Omental fat pad (tissue), 3 donors: ENCODE measurements at regions not wholly inside any gene's neighbourhood (a gene's known extent, or its start where the extent isn't known, plus 50 kb on each side); places are given as distances from the start of the nearest gene placed in this dataset.

ENCODE experiments used
- ATAC-seq: fragments of 150-250 bp; one replicate; pipeline ENCODE4 v1.9.1; 2016; ENCODE audit warnings: mild to moderate bottlenecking, moderate library complexity; ENCODE audit not compliant: low FRiP score
- DNase-seq: peaks from one replicate; pipeline ENCODE4 v3.0.0-alpha.2; 2019; ENCODE audit warnings: low spot score
- TF ChIP-seq, protein P1 (sequence below), 3 donors: fragments of 450-650 bp; IDR thresholded peaks; one replicate each; pipeline ENCODE4 v1.5.1; 2016 to 2017; ENCODE audit warnings: antibody characterized with exemption in 3 of 3, mild to moderate bottlenecking in 3 of 3, moderate library complexity in 2 of 3

DNA sequence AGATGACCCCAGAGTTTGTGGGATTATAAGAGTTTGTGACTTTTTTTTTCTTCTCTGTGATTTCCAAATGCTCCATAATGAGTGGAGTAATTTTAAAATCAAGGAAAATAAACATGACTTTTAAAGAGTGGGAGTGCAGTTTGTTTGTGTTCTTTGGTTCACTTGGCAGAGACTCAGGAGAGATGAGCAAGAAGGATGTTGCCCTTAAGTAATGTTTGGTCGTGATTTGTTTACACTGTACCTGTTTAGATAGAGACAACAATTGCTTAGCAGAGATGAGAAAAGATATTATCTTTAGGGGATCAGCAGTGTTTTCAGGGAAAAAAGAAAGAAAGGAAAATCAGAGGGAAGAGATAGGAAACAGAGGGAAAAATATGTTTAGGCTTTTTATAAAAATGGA is 170.8 kb downstream of the ADSS2 start:
- DNase-seq = no peak
- no peak for ATAC-seq
- TF ChIP-seq, protein P1, sequence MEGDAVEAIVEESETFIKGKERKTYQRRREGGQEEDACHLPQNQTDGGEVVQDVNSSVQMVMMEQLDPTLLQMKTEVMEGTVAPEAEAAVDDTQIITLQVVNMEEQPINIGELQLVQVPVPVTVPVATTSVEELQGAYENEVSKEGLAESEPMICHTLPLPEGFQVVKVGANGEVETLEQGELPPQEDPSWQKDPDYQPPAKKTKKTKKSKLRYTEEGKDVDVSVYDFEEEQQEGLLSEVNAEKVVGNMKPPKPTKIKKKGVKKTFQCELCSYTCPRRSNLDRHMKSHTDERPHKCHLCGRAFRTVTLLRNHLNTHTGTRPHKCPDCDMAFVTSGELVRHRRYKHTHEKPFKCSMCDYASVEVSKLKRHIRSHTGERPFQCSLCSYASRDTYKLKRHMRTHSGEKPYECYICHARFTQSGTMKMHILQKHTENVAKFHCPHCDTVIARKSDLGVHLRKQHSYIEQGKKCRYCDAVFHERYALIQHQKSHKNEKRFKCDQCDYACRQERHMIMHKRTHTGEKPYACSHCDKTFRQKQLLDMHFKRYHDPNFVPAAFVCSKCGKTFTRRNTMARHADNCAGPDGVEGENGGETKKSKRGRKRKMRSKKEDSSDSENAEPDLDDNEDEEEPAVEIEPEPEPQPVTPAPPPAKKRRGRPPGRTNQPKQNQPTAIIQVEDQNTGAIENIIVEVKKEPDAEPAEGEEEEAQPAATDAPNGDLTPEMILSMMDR (IDR thresholded peaks at IDR 0.05) = no peak

DNA sequence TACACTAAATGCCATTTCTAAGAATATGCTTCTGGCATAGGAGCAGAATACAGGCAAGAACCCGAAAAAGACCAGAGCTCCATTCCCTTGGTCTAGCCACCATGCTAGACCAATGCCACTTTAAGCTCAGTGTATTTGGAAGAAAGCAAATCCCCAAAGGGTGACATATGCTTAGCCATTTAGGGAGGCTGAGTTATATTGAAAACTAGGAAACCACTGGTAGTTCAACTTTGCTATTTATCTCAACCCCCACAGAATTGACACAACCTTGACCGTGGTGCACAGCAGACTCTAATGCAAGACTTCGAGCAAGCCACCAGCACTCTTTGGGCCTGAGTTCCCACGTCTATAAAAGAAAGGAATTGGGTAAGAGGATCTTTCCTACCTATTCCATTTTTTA is 167.9 kb downstream of the ADSS2 start:
- DNase-seq (no peak), ATAC-seq (no peak)
- TF ChIP-seq, protein P1 (IDR thresholded peaks at IDR 0.05) = no peak

DNA sequence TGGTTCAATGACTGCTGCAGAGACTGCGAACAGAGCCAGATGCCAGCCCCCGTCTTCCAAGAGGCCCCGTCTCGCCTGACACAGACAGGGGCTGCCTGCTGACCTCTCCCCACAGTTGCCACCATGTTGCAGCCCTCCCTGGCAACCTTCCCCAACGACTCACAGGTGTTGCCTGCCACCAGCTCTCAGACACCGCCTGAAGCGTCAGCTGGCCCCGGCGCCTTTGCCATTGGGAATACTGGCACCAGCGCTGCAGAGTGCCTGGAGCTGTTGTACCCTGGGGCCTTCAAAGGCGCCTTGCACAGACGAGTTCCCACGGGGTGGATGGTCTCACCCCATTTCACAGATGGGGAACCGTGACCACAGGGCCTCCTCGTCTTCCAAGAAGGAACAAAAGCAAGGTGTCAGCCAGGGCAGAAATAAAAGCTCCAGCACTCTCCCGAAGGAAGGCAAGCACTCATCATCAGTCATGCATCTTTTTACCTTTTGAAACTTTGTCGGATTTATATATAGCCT is 167.0 kb downstream of the ADSS2 start:
- DNase-seq = no peak
- no peak for ATAC-seq
- TF ChIP-seq, protein P1 (IDR thresholded peaks at IDR 0.05) = no peak

DNA sequence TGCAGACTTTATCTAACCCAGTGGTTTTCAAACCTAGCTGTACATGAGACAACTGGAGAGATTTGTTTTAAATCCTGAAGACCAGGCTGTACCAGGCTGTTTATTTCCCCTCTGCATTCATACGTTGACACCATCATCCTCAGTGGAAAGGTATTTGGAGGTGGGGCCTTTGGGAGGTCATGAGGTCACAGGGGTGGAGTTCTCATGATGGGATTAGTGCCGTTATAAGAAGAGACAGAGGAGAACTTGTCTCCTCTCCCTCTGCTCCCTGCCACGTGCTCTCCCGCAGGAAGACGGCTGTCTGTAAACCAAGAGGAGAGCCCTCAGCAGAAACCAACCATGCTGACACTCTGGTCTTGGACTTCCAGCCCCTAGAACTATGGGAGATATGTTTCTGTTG is 165.4 kb downstream of the ADSS2 start:
- DNase-seq (no peak), ATAC-seq (no peak)
- TF ChIP-seq, protein P1 (IDR thresholded peaks at IDR 0.05) = no peak

DNA sequence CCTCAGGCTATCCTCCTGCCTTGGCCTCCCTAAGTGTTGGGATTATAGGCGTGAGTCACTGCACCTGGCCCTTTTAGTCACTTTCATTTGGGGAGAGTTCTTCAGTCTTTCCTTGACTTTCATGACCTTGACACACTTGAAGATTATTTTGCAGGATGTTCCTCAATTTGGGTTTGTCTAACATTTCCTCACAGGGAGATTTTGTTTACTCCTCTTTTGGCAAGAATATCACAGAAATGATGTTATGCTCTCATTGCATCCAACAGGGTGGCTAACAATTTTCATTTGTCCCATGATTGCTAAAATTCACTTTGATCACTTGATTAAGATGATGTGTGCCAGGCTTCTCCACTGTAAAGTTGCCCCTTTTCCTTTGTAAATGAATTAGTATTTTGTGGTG is 164.0 kb downstream of the ADSS2 start:
- TF ChIP-seq, protein P1 (IDR thresholded peaks at IDR 0.05) = no peak
- ATAC-seq = no peak
- DNase-seq = no peak

DNA sequence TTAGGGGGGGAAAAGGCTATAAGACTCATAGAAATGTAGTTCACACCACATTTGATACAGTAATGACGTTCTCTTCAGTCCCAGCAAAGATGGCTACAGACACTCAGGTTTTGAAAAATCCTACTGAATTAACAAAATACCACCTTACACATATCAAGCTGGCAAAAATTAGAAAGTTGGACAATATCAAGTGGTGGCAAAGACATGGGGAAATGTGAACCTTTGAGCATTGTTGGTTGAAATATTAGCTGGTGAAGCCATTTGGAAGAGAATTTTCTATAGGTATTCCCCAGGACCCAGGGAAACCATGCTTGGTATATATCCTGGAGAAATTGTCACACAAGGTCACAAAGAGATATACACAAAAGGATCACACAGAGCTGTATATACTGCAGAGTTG is 163.0 kb downstream of the ADSS2 start:
- ATAC-seq (no peak), DNase-seq (no peak)
- TF ChIP-seq, protein P1 (IDR thresholded peaks at IDR 0.05) = no peak

DNA sequence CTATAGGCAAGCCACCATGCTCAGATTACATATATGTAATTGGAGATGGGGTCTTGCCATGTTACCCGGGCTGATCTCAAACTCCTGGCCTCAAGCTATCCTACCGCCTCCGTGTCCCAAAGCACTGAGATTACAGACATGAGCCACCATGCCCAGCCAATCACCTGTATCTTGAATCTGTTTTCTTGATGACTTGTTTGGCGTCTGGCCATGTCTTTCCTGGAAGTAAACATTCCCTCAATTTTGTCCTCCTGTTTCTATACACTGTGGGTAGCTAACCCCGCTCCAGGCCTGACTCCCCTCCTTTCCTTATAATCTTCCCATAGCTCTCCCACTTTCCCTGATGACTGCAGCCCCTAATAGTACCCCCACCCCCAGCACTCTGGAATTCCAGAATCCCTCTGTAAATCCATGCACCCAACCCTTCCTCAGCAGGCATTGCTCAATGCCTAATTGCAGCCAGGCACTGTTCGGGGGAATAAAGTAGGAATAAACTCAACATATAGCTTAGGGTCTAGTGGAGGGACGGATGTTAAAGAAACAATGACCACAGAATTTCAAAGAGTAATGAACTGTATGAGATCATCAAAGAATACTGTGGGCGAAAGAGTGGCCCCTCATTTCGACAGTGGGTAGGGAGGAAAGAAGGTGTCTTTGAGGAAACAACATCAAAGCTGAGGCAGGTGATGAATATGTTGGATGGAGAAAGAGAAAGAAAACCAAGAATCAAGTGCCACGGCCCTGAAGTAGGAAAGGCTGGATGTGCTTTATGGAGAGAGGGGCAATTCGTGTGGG is 161.5 kb downstream of the ADSS2 start:
- TF ChIP-seq, protein P1 (IDR thresholded peaks at IDR 0.05) = no peak
- ATAC-seq = no peak
- DNase-seq = no peak
